ENCODE measurements at regions not wholly inside any gene's neighbourhood (a gene's known extent, or its start where the extent isn't known, plus 50 kb on each side); places are given as distances from the start of the nearest gene placed in this dataset.

DNA sequence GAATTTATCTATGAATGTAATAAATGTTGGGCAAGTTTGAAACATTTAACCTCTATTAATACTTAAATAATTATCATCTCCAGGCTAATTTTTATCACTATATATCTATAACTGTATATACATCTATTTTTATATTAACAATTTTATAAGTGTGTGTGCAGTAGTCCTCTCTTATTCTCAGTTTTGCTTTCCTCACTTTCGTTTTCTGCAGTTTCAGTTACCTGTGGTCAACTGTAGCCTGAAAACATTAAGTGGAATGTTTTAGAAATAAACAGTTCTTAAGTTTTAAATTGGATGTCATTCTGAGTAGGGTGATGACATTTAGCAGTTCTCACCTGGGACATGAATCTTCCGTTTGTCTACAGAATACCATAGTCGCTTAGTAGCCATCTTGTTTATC is 379.4 kb upstream of the MAN1A1 start:
- Histone ChIP-seq H3K56ac (ENCODE audit: extremely low read depth, insufficient read depth, low read length) (no peak overlapping the region), H2AFZ (replicated peaks; ENCODE audit: low read length, poor library complexity) (no peak overlapping the region), H3K9me3 (ENCODE audit: control insufficient read depth, insufficient read depth, low read length) (no peaks in the 10 kb centered on the region), H2BK5ac (ENCODE audit: low read depth, low read length, poor library complexity, severe bottlenecking) (no peak overlapping the region), H2BK15ac (ENCODE audit: low read depth, low read length) (no peak overlapping the region), H3K9me1 (ENCODE audit: insufficient read depth, low read length) (no peaks in the 10 kb centered on the region), H3K9ac (ENCODE audit: low read depth, low read length) (no peak overlapping the region), H3K36me3 (ENCODE audit: control insufficient read depth, insufficient read depth, low read length) (no peaks in the 10 kb centered on the region), H3K4me3 (ENCODE audit: insufficient read depth, low read depth, low read length) (no peak overlapping the region), H3K4me2 (ENCODE audit: low read depth, low read length) (no peak overlapping the region), H2BK20ac (ENCODE audit: low read depth, low read length) (no peak overlapping the region), H2BK120ac (ENCODE audit: low read depth, low read length) (no peak overlapping the region), H3K27ac (ENCODE audit: insufficient read depth, low read length) (no peak overlapping the region), H3K27me3 (ENCODE audit: control insufficient read depth, insufficient read depth, low read length) (no peaks in the 10 kb centered on the region), H2AK5ac (ENCODE audit: low read depth, low read length) (no peak overlapping the region), H3K79me1 (ENCODE audit: low read depth in 1 of 2, low read length in 2 of 2) (no peaks in the 10 kb centered on the region), H3K14ac (replicated peaks; ENCODE audit: low read depth, low read length) (no peak overlapping the region), H3K18ac (ENCODE audit: low read depth, low read length) (no peak overlapping the region), H3K4ac (ENCODE audit: low read depth, low read length) (no peak overlapping the region), H4K20me1 (ENCODE audit: insufficient read depth, low read length) (no peaks in the 10 kb centered on the region), H4K5ac (ENCODE audit: low read depth, low read length) (no peak overlapping the region), H4K91ac (ENCODE audit: insufficient read depth, low read depth, low read length) (no peak overlapping the region), H2AK9ac (replicated peaks; ENCODE audit: low read depth, low read length, poor library complexity) (no peak overlapping the region), H3K23ac (ENCODE audit: low read depth, low read length) (no peak overlapping the region), H3K4me1 (ENCODE audit: control insufficient read depth, insufficient read depth, low read length) (no peaks in the 10 kb centered on the region), H4K8ac (ENCODE audit: low read depth in 2 of 2, low read length in 2 of 2) (no peak overlapping the region)
- no peak for TF ChIP-seq MAFK (IDR thresholded peaks at IDR 0.05; ENCODE audit: low read depth, low read length)
- TF ChIP-seq RFX5 (IDR thresholded peaks at IDR 0.05; ENCODE audit: low read depth, low read length) = no peak
- no peak for TF ChIP-seq RCOR1 (IDR thresholded peaks at IDR 0.05; ENCODE audit: insufficient replicate concordance, low read length)
- no peak for ATAC-seq (ENCODE audit: low read depth)
- in situ Hi-C loops (cut with MboI; ENCODE audit: low sequenced_read_pairs) = no loop called here
- ChIA-PET CTCF (no interaction called here), POLR2A (ENCODE audit: unreplicated experiment) (no interaction called here)
- dilution Hi-C loops (cut with HindIII; ENCODE audit: low sequenced_read_pairs, unreplicated experiment) = no loop called here
- WGBS, 2 experiments (ENCODE audit: extremely low coverage in 2 of 2, insufficient read length in 1 of 2) = no CpG with 5 or more reads among the region's 3 CpGs
- no peak for DNase-seq
- intact Hi-C loops (cut with micrococcal nuclease) = no loop called here
- BruUV-seq (replicated peaks) = no TSS peak

Data from IMR-90 (cell line).